Head of caudate nucleus (tissue), 42 donors: ENCODE measurements at regions not wholly inside any gene's neighbourhood (a gene's known extent, or its start where the extent isn't known, plus 50 kb on each side); places are given as distances from the start of the nearest gene placed in this dataset.
A peak's percentile ranks its signal among the peaks of the same experiment; 100 is the strongest.
"Not testable (repeated sequence)": the region's sequence is repeated elsewhere in the genome, so short reads cannot be mapped to it uniquely, and the experiment has no call there.

ENCODE experiments used
- DNase-seq, 42 donors: peaks; one replicate each; pipeline versions ENCODE4 v3.0.0 to v3.0.0-alpha.2; 2020 to 2021; ENCODE audit warnings: mixed read lengths in 7 of 42
- intact Hi-C: fragments of 100-400 bp; cut with DNase I; formaldehyde crosslinking; loops from one replicate; pipeline ENCODE4 v1.15.0; 2022

DNA sequence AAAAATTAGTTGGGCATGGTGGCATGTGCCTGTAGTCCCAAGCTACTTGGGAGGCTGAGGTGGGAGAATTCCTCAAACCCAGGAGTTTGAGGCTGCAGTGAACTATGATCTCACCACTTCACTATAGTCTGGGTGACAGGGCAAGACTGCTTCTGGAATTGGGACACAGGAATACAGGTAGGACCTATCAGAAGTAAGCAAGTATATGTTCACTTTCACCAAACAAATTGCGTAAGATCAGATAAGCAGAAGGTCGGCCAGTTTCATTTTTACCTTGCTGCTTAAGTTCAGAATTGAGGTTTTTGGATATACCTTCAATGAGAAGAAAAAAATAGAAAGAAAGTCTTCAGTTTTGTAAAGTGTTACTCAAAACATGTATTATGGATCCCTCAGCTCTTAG is 171.7 kb downstream of the MAT2B start:
- intact Hi-C loops, result no loop called here
- no peak for DNase-seq

DNA sequence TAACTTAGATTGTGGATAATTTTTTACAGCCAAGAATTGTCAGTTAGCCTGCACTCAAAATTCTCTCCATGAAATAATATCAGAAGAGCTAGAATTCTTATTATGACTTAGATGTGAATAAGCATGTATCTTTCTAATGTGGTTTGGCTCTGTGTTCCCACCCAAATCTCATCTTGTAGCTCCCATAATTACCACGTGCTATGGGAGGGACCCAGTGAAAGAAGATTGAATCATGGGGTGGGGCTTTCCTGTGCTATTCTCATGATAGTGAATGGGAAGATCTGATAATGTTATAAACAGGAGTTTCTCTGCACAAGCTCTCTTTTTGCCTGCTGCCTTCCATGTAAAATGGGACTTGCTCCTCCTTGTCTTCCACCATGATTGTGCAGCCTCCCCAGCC is 176.8 kb downstream of the MAT2B start:
- intact Hi-C loops, result no loop called here

DNA sequence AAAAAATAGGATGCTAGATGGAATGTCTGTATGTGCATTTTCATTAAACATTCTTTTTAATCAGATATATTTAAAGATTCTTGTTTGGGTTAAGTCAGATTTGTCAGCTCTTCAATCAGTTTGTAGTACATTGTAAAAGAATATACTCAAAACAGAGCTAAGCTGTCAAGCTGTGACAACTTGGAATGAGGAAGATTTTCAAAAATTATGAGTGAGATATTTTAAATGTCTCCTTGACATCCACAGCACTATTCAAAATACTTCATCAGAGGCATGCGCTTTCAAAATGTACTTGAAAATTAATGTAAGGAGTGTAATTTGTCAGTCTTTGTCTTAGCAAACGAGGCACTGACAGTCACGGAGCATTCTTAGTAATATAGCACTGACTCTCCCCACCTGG is 182.0 kb downstream of the MAT2B start:
- intact Hi-C loops, result no loop called here
- DNase-seq, result no peak

More for the DNA sequence above, 176.8 kb downstream of the MAT2B start:
- DNase-seq, result no peak

DNA sequence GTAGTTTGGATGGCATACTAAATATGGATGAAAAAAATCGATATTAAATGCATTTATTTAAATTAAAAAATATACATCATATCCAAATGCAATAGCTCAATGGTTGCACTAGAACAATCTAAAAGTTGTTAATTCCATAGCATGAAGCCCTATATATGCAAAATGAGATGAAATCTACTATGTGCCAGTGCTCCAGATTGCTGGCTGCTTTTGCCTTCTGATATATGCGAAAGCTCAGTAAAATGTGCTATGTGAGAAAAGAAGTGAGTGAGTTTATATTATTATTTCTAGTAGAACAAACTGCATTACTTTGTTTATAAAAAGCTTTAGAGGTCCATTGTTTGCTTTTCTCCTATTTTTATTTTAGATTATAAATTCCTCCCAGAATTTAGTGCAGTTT is 186.7 kb downstream of the MAT2B start:
- intact Hi-C loops, result no loop called here
- DNase-seq, result no peak

DNA sequence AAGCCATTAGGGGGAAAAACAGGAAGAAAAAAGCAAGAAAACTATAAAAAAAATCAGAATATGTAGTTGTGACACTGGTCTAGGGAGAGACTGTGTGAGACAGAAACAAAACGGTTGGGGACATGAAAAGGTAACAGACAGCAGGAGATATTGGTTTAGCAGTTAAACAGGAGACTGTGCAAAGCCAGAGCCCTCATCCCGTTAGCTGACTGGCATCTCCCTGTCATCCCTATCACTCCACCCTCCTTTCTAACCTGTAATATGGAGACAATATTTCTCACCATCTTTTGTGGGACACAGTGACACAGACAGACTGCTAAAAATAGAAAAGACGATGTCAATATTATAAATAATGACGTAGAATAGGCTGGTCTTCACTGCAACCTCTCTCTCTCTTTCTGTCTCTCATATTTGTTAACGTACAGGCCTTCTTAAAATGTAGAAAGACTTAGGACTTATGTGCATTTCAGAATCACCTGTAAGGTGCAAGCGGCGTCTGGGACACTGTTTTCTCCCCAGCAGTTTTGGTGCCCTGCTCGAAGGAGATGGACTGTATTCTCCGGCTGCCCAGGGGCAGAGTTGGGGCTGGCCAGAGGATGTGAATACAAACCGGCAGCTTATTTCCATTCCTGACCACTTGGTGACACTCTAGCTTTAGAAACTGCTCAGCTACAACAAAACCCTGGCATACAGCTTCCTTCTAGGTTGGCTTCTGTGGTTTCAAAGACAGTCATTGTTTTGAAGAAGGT is 190.6 kb downstream of the MAT2B start:
- DNase-seq, result peak in 39 of 42 donors; percentile 6 to 68 (median 34)
- intact Hi-C loops, result no loop called here

DNA sequence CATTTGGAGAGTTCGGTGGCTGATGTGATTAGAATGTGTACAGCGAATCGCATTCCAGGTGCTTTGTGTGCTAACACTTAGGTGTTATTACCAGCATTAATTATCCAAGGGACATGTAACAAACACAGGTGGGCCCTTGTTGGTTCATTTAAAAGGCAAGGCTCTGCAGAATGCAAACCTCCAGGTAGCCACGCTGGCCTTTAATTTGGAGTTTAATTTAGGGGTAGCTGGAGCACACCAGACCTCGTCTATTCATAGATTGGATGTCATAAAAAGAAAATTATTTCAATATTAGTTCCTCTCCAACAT is 191.1 kb downstream of the MAT2B start:
- intact Hi-C loops, result no loop called here

DNA sequence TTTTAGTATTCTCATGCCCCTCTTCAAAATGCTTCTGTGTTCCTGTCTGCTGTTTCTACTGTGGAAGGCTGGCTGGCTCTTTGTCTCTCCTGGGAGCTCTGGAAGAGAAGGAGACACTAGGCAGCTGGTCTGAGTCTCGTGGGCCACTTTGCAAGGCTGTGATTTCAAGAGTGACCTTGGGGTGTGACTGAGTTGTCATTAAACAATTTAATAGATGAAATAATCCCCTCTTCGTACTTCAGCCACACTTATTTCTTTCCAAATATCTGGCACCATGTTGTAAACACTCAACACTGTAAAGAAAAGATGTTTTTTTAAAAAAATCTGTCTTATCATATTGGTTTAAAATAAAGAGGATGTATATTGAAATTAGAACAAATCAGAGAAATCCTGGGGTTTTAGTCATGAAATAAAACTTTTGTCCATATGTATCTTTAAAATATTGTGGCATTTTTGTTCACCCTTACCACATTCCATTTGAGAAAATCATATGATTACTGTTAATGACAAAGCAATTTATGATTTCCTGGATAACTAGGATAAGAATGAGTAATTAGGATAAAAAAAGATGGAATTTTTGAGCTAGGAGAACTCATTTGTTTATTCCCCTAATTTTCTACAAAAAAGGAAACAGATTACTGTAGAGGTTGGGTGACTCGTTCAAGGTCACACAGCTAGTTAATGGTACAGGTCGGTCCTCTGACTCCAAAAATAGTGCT is 200.8 kb downstream of the MAT2B start:
- intact Hi-C loops, result no loop called here
- no peak for DNase-seq

More for the DNA sequence above, 191.1 kb downstream of the MAT2B start:
- DNase-seq, result no peak

DNA sequence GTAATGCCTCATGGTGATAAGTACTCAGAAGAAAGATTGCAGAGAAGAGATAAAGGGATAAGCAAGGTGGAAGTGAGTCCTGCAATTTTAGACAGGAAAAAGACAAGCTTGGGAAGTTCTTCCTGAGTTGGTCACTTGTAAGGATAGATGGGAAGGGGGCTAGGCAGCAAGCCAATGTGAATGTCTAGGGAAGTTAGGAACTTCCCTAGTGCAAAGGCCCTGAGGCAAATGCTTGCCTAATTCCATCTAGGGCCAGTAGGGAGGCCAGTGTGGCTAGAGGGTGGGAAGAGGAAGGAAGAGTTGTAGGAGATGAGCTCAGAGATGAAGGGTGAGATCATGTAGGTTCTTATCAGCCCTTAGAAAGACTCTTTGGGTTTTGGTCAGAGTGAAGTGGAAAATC is 206.6 kb downstream of the MAT2B start:
- intact Hi-C loops, result no loop called here
- no peak for DNase-seq

DNA sequence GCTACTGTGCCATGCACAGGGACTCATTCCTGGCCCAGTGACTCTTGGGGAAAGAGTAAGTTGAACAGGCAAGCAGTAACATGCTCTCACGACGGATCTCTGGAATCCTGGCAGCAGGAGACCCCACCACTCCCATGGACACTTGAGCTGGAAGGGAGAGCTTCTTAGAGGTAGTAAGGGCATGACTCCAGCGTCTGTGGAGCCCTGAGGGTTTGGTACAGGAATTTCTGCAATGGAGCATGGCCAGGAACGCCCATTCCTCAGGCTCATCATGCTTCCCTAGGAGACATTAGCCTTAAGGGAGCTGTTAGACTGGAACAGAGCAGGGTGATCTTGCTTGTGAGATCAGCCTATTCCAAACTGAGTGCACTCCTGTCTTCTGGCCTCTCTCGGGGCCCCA is 212.9 kb downstream of the MAT2B start:
- intact Hi-C loops, result no loop called here

DNA sequence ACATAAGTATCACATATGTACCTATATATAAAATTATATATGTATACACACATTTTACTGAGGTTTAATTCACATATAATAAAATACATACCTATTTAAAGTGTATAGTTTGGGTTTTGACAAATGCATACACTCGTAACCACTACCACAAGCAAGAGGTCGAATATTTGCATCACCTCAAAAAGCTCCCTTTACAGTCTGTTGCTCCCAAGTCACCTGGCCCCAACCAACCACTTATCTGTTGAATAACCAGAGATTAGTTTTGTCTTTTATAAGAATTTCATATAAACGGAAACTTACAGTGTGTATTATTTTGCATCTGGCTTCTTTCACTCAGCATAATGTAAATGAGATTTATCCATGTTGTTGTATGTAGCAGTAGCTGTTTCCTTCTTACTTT is 218.9 kb downstream of the MAT2B start:
- intact Hi-C loops, result no loop called here
- DNase-seq, result no peak

More for the DNA sequence above, 212.9 kb downstream of the MAT2B start:
- no peak for DNase-seq

DNA sequence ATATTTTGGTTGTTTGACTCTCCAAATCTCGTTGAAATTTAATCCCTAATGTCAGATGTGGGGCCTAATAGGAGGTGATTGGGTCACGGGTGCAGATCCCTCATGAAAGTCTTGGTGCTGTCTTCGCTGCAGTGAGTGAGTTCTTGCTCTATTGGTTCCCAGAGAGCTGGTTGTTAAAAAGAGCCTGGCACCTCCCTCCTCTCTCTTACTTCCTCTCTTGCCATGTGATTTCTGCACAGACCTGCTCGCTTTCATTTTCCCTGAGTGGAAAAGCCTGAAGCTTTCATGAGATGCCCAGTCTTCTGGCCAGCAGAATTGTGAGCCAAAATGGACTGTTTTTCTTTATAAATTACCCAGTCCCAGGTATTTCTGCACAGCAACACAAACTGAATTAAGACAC is 221.6 kb downstream of the MAT2B start:
- DNase-seq, result peak in 13 of 42 donors; percentile 2 to 38 (median 15)
- intact Hi-C loops, result no loop called here

DNA sequence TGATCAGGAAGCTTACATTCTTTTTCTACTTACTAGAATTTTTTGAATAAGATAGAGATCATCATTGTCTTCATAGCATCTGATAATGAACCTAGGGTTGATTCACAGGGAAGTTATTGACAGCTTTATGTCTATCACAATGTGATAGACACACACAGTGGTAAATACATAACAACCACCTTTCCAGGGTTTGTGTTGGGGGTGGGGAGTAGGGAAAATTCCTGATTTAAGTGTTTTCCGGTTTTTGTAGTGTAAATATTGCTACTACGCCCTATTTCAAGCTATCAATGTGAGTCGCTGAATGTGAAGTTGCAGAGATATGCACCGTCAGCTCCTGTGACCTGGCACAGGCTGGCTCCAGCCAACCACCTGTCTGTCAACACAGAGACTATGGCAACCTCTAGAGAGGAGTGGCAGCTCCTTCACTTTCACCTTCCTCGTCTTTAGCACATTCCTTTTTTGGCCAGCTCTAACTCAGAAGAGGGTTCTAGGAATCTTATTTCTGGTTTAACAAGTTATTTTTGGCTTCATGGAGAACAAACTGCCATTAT is 224.9 kb downstream of the MAT2B start:
- no peak for DNase-seq
- intact Hi-C loops, result no loop called here

DNA sequence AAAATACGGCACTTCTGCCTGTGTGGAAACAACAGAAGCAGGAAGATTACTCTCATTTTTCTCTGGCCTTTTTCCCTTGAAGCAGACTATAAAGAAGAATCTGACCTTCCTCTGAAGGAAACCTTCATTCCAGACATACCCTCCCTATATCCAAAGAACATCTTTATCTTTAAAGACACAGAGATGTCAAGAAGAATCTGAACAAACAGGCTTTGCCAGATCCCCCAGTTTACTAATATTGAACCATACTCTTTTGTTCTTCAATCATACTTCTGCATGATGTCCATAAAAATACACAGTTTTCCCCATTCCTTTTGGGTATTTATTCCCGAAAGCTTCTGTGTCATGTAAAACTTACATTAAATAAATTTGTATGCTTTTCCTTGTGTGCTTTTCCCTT is 225.8 kb downstream of the MAT2B start:
- intact Hi-C loops, result no loop called here
- DNase-seq, result no peak

DNA sequence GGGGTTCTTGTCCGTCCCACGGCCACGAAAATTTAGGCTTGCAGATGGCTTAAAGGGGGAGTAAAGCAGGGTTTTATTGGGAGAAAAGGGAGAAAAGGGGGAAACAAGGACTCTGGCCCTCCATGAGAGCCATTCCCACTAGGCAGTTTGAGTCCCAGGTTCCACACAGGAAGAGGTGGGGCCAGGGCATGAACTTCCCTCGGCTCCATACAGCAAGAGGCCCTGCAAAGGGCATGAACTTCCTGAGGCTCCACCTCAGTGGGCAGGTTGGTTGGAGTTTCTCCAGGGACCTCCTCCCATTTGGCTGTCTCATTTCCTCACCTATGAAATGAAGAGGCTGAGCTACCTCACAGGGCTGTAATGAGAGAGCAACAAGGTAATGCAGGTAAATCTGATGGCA is 229.7 kb downstream of the MAT2B start:
- no peak for DNase-seq
- intact Hi-C loops, result no loop called here

DNA sequence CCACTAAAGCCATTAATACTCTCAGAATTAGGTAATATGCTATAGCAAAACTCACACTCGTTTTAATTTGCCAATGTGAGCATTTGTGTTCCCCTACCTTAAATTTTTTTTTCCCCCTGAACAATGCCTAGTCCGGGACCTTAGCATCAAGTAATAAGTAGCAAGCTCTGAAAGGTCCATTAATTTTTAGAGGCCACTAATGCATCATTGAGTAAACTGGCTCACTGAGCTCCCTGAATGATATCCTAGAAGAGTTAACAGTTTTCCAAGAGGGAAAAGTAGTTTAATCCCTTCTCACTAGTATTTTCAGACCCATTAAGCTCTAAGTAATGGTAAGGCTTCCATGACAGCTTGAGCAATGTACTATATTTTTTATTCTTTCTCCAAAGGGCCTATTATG is 242.2 kb downstream of the MAT2B start:
- intact Hi-C loops, result no loop called here
- no peak for DNase-seq

DNA sequence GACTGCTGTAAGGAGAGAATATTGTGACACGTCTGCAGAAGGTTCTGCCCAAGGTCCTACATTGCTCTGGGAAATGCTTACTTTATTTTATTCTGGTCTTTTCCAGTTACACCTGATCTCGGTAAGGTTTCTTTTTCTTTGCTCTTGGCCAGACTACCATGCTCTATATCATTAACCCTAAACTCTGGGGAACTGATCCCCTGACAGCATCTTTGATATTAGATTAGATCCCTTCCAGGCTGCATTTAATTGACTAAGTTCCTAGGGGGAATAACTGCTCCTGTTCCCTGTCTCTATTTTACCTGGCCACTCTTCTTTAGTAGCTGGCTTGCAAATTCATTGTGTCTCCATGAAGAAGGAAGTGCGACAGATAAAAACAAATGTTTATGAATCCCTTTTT is 243.5 kb downstream of the MAT2B start:
- intact Hi-C loops, result no loop called here
- no peak for DNase-seq

DNA sequence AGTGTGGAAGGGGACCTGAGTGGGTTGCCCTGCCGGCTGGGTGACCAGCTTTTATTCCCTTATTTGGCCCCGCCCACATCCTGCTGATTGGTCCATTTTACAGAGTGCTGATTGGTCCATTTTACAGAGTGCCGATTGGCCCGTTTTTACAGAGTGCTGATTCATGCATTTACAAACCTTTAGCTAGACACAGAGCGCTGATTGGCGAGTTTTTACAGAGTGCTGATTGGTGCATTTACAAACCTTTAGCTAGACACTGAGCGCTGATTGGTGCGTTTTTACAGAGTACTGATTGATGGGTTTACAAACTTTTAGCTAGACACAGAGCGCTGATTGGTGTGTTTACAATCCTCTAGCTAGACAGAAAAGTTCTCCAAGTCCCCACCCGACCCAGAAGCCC is 245.0 kb downstream of the MAT2B start:
- DNase-seq, intact Hi-C loops: not testable (repeated sequence)

DNA sequence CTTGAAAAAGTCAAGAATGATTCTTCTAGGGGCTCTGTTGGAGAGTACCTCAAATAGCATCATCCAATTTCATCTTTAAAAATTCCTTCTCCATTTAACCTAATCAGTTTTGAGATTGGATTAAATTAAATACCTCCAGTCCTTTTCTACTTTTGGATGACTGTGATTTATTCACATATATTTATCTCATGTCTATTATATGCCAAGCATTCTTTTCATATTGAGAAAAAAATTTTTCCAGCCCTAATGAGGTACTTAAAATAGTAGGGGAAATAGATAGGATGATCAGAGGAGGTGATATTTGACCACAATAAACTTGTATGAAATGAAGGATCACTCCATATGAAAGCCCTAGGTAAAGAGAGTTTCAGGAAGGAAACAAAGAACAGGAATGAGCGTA is 250.1 kb downstream of the MAT2B start:
- no peak for DNase-seq
- intact Hi-C loops, result no loop called here

DNA sequence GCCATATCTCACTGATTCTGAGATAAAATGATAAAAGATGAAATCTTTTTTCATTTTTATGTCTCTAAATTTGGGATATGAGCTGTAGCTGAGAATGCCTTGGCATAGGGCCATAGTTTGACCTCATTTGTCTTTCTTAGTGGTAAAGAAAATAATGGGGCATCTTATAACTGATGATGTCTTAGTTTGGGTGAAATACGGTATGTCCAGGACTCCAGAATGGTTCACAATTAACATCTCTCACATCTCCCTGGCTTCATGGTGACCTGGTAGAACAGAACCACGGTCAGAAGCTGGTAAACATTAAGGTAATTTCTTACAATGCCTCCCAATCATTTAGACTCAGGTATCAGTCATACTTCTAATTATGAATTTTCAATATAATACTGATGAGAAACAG is 250.8 kb downstream of the MAT2B start:
- DNase-seq, result no peak
- intact Hi-C loops, result no loop called here

DNA sequence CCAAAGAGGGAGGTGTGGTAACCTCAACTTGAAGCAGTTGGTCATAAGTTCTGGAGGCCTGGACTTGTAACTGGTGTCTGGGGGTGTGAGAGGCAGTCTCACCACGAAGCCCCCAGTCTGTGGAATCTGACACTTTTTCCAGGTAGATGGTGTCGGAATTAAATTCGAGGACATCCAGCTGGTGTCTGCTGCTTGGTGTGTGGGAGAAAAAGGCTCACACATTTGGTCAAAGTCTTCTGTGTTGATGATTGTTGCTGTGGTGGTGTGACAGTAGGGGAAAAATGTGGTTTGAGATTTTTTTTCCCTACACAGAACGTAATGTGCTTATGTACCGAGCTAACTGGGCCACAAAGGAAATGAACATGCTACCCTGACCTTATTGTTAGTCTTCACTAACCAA is 251.9 kb downstream of the MAT2B start:
- intact Hi-C loops, result no loop called here
- no peak for DNase-seq

DNA sequence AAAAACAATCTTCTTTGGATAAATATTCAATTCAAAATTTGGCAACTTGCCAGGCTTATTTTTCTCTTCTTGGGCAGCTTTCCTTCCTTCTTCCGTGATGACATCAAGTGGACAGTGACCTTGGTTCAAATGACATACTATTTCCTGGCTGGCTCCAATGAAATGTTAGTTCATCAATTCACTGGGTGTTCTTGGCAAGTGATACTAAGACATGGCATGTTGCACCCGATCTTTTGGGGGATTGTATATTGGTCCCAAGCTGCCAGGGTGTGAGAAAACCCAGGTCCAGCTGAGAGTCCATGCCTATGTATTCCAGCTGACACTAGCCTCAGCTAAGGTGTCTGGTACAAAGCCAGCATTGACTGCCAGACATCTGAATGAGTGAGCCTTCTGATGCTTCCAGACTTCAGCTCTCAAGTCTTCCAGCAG is 252.9 kb downstream of the MAT2B start:
- intact Hi-C loops, result no loop called here
- DNase-seq, result no peak
